ENCODE measurements at regions not wholly inside any gene's neighbourhood (a gene's known extent, or its start where the extent isn't known, plus 50 kb on each side); places are given as distances from the start of the nearest gene placed in this dataset.
"Not testable (repeated sequence)": the region's sequence is repeated elsewhere in the genome, so short reads cannot be mapped to it uniquely, and the experiment has no call there.

DNA sequence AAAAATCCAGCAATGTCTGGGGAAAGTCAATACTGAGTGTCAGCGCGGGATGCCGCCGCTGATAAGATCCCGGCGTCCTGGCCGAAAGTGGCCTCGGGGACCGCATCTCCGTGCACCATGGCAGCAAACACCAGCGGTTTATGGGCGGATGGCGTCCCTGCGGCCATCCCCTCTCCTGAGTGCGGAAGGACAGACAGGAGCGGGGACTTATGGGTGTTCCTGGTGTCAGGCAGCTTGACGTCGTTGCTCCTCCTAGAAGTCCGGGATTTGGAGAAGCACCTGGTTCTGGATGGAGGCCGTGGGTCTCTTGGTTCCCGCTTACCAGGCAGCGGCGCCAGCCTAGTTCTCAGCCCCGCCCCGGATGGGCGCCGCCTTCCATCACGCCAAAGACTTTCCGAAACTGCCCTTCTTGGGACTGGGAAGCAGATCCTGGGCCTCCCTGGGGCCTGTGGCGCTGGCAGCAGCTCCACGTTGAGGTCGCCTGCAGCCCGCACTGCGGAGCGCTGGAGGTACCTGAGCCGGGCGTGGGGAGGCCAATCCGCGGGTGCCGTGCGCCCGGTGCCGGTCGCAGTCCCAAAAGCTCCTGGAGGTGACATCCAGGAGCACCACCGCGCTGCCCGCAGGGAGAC lies 119.1 kb downstream of the CCDC74A start:
- Histone ChIP-seq H3K27me3 (no peaks in the 10 kb centered on the region), H3K36me3 (no peaks in the 10 kb centered on the region), H3K4me1 (no peaks in the 10 kb centered on the region), H3K27ac (no peak overlapping the region), H3K4me3 (no peak overlapping the region), H3K9me3 (no peaks in the 10 kb centered on the region)
- intact Hi-C loops (cut with DNase I; ENCODE audit: low total_unique reads) = no loop called here
- no peak for DNase-seq
- TF ChIP-seq POLR2A (IDR thresholded peaks at IDR 0.05) = no peak
- TF ChIP-seq, protein P1, sequence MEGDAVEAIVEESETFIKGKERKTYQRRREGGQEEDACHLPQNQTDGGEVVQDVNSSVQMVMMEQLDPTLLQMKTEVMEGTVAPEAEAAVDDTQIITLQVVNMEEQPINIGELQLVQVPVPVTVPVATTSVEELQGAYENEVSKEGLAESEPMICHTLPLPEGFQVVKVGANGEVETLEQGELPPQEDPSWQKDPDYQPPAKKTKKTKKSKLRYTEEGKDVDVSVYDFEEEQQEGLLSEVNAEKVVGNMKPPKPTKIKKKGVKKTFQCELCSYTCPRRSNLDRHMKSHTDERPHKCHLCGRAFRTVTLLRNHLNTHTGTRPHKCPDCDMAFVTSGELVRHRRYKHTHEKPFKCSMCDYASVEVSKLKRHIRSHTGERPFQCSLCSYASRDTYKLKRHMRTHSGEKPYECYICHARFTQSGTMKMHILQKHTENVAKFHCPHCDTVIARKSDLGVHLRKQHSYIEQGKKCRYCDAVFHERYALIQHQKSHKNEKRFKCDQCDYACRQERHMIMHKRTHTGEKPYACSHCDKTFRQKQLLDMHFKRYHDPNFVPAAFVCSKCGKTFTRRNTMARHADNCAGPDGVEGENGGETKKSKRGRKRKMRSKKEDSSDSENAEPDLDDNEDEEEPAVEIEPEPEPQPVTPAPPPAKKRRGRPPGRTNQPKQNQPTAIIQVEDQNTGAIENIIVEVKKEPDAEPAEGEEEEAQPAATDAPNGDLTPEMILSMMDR (IDR thresholded peaks at IDR 0.05) = no peak

DNA sequence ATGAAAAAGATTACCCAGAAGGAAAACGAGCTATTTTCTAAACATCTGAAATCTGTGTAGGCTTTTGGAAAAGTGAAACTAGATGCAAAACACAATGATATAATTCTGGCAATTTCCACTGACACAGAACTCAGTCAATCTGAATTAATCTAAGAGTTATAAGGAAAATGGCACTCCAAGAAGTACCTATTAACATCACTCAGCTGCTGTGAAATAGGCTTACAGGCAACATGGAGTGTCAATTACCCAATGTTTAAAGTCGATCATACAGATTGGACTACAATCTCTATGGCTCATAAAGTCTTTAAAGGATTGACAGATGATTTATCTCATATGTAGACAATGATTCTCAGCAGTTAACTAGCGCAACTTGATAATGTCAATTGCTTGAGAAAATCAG lies 120.9 kb downstream of the CCDC74A start:
- intact Hi-C loops (cut with DNase I; ENCODE audit: low total_unique reads); H3K9me3 ChIP-seq; H3K27ac ChIP-seq; H3K27me3 ChIP-seq; H3K36me3 ChIP-seq; DNase-seq; H3K4me3 ChIP-seq; H3K4me1 ChIP-seq: not testable (repeated sequence)

DNA sequence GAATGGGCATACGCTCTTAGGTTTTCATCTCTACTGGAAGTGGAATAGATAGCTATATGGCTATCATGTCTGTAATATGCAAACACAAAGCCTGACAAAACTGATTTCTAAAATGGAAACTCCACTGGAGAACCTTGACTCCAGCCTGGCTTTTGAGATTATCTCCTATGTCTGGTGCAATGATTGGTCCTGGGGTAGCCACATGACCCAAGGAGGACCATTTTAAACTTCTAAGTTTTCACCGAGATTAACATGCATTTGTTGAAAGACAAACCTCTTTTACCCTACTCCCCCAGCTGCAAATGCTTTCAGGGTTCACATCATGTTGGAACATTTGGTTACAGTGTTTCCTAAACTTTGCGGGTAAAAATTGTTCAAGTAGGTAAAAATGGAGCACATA lies 124.6 kb downstream of the CCDC74A start:
- H3K9me3 ChIP-seq; H3K27me3 ChIP-seq; H3K27ac ChIP-seq; H3K4me1 ChIP-seq; H3K36me3 ChIP-seq; DNase-seq; intact Hi-C loops (cut with DNase I; ENCODE audit: low total_unique reads); H3K4me3 ChIP-seq: not testable (repeated sequence)

DNA sequence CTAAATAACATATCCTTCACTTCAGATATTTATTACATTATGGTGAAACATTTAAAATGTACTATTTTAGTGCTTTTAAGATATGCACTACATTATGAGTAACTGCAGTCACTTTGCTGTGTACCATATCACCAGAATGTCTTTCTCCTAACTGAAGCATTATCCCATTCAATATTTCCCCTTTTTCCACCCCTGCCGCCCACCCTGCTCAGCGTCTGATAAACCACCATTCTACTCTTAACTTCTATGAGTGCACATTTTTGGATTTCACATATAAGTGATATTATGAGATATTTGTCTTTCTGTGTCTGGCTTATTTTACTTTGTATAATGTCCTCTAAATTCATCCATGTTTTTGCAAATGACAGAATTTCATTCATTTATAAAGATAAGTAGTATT lies 126.4 kb downstream of the CCDC74A start:
- H3K4me3 ChIP-seq; DNase-seq; H3K9me3 ChIP-seq; intact Hi-C loops (cut with DNase I; ENCODE audit: low total_unique reads); H3K36me3 ChIP-seq; H3K27me3 ChIP-seq; H3K27ac ChIP-seq; H3K4me1 ChIP-seq: not testable (repeated sequence)

DNA sequence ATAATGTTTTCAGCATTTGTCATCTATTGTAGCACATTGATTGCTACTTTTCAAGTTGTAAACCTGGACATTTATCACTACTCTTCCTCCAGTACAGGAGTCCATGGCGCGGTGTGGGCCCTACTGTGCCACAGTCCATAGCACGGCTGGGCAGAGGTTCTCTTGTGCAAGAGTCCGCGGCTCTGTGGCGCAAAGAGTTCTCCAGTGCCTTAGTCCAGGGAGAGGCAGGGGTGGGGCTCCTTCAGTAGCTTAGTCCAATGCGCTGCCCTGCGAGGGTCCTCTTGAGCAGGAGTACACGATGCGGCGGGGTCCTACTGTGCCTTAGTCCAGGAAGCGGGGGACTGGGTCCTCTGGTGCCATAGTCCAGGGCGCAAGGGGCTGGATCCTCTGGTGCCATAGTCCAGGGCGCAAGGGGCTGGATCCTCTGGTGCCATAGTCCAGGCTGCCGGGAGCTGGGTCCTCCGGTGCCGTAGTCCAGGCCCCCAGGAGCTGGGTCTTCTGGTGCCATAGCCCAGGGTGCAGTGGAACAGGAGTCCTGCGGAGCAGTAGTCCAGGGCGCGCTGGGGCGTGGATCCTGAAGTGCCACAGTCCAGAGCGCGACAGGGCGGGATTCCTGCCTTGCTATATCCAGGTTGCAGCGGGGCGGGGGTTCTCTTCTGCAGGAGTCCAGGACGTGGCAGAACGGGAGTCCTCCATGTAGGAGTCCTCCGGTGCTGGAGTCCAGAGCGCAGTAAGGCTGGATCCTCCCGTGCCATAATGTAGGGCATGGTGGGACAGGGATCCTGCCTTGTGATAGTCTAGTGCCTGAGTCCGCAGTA lies 129.3 kb downstream of the CCDC74A start:
- Histone ChIP-seq H3K27me3 (no peaks in the 10 kb centered on the region), H3K4me1 (no peaks in the 10 kb centered on the region), H3K9me3 (no peaks in the 10 kb centered on the region), H3K36me3 (no peaks in the 10 kb centered on the region), H3K27ac (no peak overlapping the region), H3K4me3 (no peak overlapping the region)
- DNase-seq = no peak
- TF ChIP-seq POLR2A (IDR thresholded peaks at IDR 0.05) = no peak
- TF ChIP-seq, protein P1 (IDR thresholded peaks at IDR 0.05) = no peak
- intact Hi-C loops (cut with DNase I; ENCODE audit: low total_unique reads) = no loop called here

DNA sequence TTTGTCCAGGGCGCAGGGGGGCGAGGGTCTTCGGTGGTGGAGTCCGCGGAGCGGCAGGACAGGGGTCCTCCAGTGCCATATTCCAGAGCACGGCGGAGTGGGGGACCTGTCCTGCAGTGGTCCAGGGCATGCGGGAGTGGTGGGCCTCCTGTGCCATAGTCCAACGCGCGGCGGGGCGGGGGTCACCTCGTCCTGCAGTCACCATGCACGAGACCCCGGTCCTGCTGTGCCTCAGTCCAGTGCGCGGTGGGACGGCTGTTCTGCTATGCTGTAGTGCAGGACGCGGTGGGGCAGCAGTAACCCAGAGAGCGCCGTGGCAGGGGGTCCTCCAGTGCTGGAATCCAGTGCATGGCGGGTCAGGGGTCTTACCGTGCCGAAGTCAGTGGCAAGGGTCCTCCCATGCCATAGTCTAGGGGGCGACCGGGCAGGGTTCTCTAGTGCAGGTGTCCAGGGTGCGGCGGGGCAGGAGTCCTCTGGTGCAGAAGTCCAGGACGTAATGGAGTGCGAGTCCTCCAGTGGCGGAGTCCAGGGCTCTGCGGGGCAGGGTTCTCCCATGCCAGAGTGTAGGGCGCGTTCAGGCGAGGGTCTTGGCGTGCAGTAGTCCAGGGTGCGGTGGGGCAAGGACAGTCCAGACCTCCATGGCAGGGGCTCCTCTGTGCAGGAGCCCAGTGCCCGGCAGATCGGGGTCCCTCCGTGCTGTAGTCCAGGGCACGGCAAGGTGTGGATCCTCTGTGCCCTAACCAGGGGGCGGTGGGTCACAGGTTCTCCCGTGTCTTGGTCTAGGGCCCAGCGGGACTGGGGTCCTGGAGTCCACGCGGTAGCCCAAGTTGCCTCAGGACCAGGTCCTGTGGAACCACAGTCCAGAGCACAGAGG lies 130.4 kb downstream of the CCDC74A start:
- DNase-seq = no peak
- TF ChIP-seq, protein P1 (IDR thresholded peaks at IDR 0.05) = no peak
- no peak for TF ChIP-seq POLR2A (IDR thresholded peaks at IDR 0.05)
- Histone ChIP-seq H3K4me3 (no peak overlapping the region), H3K27me3 (no peaks in the 10 kb centered on the region), H3K36me3 (no peaks in the 10 kb centered on the region), H3K9me3 (no peaks in the 10 kb centered on the region), H3K27ac (no peak overlapping the region), H3K4me1 (no peaks in the 10 kb centered on the region)
- intact Hi-C loops (cut with DNase I; ENCODE audit: low total_unique reads) = no loop called here
